ENCODE measurements at regions not wholly inside any gene's neighbourhood (a gene's known extent, or its start where the extent isn't known, plus 50 kb on each side); places are given as distances from the start of the nearest gene placed in this dataset.

DNA sequence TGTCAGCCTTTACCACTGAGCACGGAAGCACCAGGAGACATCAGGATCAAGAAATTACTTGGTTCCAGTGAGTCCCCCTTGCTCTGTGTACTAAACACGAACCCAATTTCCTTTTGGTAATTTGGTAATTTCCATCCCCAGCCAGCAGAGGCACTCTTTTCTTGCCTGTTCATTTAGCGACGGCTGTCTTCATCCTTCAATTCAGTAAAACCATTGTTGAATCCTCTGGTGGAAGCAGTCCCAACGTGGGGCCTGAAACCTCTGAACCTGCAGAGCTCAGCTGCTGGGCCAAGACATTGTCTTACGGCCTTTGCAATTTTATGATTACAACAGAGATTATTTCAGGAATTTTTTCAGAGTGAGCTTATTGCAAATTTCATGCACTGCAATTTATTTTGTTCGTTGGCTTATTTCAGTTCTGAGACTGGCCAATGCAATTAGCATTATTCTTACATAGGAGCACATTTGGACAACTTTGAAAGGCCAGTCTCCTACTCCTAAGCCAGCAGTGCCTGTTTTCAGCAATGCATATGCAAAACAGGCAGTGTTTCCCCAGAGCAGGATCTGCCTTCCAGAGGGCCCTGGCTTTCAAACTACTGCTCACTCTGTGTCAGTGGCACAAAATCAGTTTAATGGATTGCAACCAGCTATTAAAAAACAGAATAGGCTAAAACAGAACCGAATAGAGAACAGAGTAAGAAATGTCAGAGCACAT lies 372.9 kb upstream of the TMEM132C start:
- DNase-seq: peak in 2 of 4 experiments; percentile 3

DNA sequence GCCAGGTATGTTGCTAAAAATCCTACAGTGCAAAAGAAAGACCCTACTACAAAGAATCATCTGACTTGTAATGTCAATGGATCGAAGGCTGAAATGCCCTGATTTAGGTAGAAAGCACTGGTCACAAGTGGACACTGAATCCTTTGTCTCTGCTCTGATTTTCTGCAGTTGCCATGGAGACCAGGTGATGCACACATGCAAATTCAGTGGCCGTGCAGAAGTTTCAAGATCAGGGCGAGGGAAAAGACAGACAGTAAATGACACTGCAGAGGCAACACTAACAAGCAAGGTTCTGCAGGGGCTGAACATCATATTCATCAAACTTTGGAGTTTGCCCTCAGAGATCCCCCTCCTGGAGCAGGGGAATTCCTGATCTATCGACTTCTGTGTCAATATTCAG lies 370.3 kb upstream of the TMEM132C start:
- DNase-seq: no peak

DNA sequence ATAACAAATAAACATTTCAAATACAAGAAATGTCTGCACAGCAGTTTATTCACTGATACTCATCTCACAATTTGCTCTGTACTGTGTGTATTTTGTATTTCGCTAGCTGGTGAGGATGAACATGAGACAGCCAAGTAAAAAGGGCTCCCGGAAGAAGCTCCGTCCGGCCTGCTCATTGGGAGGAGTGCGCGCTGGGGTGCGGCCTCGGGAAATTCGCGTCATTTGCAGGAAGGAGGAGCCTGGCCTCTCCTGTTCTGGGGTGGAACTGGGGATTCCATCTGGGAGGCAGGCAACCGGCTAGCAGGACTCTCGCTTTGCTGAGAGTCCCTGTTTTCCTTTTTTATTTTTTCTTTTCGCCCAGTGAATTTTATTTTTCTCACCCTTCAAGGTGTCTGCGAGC lies 368.4 kb upstream of the TMEM132C start:
- no peak for DNase-seq

DNA sequence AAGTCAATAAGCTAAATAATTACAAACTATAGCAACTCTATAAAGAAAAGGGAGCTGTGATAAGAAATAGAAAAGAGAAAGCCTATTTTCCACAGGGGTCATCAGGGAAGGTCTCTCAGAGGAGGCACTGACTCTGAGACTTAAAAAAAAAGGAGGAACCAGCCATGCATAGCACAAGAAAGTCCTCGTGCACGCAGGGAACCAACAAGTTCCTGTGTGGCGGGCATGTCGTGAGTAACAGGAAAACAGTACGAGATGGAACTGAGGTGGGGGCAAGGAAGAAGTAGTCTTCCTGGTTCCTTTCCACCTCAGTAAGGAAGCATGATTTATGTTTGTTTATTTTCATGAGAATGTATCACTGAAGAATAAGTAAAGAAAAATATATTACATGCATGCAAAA lies 367.0 kb upstream of the TMEM132C start:
- DNase-seq: peak; percentile 10 to 37 (median 16)

DNA sequence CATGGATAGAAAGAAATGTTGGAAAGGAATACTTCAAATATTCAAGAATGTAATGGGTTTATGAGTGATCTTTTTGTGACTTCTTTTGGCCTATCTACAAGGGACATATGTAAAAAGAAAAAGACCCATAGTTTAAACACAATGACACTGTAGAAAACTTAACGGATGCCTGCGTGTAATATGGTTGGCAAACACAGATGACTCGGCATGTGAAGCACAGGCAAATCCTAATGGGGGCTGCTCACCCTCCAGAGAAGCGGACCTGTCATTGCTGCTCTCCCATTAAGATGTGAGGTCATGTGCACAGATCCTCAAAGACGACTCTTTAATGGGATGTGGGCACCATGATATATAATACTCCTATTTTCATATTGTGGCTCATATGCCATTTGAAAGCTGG lies 366.6 kb upstream of the TMEM132C start:
- DNase-seq: no peak

DNA sequence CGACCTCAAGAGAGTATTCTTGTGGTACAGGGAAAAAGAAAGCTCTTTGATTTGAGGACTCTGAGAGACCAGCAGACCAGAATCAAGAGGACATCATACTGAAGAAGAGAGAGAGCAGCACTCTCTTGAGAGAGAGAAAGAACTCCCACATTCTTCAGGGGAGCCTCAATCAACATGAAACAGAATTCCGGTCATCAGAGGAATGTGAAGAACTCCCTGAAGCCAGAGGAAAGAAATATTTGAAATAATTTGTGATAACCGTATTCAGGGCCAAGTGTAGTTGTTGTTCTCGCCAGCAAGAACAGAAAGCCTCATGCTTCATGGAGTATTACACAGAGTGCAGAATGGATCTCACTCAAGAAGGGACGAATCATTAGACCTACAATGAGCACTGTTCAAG lies 363.8 kb upstream of the TMEM132C start:
- no peak for DNase-seq

DNA sequence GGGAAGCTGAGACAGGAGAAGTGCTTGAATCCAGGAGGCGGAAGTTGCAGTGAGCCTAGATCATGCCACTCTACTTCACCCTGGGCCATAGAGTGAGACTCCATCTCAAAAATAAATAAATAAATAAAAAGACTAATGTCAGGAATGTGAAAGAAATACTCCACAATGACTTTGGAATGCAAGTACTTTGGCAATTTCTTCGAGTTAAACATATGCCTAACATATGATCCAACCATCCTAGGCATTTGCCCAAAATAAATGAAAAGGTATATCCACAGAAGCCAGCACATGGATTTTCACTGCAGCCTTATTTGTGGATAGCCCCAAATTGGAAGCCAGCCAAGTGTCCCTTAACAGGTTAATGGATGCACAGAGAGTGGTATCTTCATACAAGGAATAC lies 357.9 kb upstream of the TMEM132C start:
- DNase-seq: no peak

DNA sequence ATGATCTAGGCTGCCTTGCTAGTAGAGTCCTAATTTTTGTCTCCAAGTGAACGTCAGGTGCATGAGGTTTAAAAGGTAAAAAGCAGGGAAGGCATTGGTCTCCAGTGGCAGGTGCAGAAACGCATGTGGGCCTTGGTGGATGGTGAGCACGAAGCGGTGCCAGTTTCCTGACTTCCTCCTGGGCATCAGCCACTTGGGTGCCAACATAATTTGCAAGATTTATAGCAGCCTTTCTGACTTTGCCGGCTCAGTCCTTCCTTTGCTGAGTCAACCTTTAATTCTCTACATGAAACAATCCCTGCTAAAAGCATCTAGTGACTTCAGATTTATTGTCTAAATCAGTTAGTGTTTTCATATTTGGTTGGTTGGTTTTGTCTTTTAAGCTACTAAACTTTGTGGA lies 355.7 kb upstream of the TMEM132C start:
- no peak for DNase-seq

DNA sequence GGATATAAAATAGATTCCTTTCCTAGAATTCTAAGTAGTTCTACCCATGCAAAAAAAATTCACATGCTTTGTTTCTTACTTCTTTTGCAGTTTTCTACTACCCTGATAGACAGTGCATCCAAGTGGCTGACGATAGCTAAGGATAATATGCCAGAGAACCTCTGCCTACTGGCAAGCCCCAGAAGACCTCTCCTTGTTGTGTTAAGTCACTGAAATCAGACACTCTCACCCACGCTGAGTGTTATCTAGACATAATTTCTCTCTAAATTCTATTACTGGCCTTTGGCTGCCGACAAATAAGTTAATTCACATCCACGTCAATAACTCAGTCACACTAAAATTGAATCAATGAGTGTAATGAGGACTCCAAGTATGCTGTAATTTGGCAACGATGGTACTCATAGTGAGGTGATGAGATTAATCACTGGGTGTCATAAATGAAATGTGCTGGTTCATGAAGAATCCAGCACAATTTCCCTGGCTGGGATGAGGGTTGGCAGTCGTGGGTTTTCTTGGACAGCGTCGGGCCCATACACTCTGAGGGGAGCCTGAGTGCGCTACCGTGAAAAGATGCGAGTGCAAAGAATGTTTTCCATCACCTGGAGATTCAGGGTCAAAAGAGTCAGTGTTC lies 354.8 kb upstream of the TMEM132C start:
- DNase-seq: no peak

DNA sequence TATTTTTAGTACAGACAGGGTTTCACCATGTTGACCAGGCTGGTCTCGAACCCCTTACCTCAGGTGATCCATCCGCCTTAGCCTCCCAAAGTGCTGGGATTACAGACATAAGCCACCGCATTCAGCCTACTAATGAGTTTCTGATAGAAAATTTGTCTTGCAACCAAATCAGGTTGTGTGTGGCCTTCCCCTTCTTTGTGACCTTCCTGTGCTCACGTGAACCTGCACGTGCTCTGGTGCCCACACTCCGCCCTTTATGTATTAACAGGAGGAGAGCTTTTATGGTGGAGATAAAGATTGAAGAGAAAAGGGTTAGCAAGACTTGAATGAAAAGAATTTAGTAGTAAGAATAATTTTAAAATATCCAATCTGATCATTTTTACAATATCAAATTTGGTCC lies 343.5 kb upstream of the TMEM132C start:
- DNase-seq: no peak

DNA sequence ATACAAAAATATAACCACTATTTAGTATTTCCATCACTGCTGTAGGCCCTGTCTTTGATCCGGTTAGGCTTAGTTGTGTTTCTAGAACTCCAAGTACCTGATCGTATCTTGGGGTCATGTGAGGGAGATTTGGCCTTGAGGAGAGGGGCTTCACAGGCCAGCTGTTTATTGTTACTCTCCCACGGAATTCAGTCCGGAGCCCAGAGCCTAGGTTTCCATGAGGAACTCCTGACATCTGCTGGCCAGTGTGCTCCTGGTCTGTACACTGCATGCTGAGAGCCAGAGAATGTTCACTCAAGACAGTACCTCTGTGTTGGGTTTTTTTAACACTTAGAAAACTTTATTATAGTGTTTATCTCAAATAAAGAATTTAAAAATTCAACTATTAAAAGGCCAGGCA lies 341.0 kb upstream of the TMEM132C start:
- DNase-seq: peak in 3 of 4 experiments; percentile 3 to 4 (median 3)

DNA sequence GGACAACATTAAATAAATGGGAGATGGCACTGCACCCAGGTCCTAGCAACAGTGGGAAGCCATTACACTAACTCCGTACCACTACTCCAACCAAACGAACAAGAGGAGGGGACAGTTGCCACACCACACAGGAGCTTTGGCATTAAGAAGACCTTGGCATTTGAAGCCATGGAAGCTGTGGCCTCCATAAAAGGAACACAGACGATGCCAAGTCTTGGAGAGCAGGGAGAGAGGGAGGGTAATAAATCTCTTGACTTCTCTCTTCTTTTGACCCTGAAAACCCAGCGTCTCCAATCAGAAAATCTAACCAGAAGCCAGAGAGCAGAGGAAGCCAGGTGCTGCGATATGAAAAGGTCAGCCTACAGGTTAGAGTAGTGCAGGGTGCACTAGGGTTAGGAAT lies 338.8 kb upstream of the TMEM132C start:
- DNase-seq: no peak

DNA sequence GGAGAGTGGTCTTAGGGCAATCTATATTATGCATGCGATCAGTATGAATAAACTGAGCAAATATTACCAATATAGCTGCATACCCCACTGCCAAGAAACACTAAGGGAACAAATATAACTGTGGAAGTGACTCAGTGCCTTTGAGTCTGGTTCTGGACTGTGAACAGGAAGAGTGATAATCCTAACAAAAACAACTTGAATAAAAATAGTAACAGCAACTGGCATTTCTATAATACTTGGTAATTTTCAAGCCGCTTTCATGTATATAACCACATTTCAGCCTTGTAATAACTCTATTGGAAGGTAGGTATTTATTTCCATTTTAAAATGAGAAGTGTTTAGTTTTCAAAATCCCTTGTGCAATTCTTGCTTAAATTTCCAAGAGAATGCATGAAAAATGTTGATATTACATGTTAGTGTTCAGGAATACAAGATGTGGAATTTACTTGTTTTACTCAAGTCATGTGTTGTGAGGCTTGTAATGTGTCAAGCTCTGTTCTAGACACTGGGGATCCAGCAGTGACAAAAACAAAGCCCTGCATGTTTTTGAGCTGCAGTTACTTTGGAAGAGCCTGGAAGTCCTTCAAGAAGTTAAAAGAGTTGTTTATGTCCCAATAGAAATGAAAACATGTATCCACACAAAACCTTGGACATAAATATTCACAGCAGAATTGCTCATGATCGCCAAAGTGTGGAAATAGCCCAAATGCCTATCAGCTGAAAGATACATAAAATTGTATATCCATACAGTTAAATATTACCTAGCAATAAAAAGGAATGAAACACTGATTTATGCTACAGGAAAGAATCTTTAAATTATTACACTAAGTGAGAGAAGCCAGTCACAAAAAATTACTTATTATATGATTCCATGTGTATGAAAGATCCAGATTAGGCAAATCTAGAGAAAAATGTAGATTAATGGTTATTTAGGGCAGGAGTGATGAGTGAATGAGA lies 338.1 kb upstream of the TMEM132C start:
- no peak for DNase-seq

DNA sequence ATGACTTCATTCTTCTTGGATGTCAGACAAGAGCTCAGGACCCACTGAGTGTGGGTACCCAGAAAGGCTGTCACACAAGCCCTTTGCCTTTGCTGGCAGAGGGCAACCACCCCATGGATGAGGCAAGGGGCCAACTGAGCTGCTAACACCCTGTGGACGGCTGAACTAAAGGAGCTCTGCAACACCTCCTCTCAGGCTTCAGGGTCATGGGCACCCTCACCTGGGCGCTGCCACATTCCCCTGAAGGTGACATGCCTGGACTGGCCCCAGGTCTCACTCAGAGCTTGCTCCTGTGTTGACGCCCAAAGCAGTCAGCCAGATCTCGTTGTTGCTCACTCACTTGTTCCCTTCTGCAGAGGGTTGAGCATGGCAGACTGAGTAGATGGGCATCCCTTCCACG lies 336.8 kb upstream of the TMEM132C start:
- DNase-seq: no peak

DNA sequence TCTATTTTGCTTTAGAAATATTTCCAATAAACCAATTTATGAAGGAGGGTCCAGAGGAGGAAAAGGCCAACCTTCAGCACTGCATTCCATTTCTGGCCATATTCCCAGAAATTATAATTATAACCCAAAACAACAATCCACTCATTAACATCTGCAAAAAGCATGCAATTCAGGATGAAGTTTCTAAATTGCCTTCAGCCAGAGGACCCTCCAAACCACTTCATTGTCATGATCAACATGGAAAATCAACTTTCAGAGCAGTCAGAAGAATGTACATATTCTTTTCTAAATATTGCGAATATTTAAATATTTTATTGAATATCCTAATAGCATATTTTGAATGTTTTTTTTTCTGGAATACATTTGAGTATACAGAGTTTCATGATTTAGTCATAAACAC lies 332.6 kb upstream of the TMEM132C start:
- DNase-seq: no peak

DNA sequence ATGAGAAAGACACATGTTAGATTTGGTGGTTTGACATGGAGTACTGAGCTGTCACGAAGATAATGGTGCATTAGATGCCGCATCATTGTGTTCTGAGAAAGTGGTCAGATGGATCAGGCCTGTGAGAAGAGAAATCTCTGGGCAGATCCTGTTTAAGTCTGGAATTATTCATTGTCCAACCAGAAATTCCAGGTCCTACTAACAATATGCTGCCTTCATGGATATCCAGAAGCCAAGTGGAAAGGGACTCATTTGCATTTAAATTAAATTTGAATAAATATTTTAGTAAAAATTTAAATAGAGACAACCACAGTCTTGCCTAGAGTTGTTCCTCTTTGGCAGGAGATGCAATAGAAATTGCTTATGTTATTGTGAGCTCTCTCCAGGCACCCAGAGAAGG lies 330.5 kb upstream of the TMEM132C start:
- DNase-seq: no peak

DNA sequence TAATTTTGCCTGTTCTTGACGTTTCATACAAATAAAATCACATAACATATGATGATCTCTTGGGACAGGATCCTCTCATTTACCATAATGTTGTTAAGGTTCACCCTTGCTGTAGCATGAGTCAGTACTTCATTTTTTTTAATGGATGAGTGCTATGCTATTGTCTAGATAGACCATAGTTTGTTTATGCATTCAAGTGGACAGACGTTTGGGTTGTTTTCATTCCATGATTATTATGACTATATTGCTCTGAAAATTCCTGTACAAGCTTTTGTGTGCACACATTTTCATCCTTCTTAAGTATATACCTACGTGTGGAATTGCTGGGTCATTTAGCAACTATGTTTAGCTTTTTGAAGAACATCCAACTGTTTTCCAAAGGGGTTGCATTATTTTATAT lies 325.6 kb upstream of the TMEM132C start:
- DNase-seq: no peak

DNA sequence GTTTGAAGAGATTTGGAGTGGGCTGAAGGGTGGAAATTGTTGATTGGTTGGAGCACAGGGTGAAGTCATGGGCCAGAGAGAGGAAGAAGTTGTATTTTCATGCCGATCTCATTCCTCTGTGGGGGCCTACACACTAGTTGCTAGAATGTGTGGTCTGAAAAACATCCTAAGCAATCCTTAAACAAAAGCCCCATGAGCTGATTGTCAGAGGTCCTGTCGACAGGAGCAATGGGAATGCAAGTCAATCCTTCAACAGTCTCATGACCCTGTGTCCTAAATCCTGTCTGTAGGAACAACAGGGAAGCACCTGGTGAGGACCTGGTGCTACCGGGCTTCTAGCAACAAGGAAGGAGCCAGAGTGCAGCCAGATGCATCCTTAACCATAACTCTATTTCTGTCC lies 324.0 kb upstream of the TMEM132C start:
- no peak for DNase-seq

DNA sequence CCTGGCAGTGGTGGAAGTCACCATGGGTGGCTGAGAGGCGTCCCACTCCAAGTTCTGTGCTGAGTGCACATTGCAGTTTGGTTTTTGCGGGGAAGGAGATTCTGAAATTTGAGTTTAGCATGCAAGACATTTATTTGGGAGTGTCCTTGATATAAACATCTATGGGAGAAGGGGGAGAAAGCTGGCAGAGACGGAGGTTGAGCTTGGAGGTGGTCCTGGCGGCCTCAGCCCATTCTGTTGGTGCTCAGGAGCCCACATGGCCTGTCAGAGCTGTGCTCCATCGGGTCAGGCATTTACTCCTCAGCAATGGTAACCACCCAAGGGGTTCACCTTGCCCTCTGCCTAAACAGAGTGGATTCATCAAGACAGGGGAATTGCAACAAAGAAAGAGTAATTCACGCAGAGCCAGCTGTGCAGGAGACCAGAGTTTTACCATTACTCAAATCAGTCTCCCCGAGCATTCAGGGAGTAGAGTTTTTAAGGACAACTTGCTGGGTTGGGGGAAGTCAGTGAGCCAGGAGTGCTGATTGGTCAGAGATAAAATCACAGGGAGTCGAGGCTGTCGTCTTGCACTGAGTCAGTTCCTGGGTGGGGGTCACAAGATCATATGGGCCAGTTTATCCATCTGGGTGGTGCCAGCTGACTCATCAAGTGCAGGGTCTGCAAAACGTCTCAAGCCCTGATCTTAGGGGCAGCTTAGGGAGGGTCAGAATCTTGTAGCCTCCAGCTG lies 323.3 kb upstream of the TMEM132C start:
- DNase-seq: no peak

DNA sequence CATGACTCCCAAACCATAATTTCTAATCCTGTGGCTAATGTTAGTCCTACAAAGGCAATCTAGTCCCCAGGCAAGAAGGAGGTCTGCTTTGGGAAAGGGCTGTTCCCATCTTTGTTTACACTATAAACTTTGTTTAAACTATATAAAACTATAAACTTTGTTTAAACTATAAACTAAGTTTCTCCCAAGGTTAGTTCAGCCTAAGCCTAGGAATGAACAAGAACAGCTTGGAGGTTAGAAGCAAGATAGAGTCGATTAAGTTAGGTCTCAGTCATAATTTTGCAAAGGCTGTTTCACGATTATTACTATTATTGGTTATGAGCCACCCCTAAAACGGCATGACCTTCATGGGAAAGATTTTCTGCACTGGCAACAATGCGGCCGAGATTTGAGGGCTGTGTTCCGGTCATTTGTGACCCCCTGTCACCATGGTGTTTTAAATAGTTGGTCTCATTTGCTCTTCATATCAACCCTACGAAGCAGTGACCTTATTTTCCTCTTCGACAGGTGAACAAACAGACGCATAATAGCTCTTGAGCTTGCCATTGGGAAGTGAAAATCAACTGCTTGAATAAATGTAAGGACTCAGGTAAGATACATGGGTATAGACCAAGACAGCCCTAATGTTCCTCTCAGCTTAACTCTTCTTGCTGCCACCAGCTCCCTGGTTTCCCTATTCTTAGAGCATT lies 322.6 kb upstream of the TMEM132C start:
- no peak for DNase-seq

DNA sequence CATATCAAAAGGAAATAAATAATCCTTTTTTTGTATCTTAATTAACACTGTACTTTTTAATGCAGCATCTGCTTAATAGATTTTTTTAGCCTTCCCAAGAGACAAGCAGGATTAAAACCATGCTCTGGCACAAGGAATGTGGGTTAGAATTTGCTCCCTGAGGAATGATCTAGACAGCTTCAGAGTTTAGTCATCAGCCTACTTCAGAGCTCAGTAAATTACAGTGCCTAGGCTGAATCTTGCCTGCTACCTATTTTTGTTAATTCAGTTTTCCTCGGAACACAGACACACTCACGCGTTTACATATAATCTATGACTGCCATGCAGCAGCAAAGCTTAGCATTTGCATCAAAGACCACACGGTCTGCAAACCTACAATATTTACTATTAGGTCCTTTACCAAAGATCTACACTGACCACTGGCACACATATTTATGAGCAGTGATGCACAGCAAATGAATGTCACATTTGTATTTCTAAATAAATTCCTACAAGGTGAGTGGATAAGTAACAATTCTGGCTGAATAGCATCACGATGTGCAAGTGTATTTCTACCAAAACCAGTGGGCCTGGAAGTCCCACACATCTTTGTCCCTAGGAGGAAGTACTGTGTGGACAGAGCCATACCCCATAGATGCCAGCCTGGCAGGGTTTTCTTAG lies 309.8 kb upstream of the TMEM132C start:
- DNase-seq: no peak

DNA sequence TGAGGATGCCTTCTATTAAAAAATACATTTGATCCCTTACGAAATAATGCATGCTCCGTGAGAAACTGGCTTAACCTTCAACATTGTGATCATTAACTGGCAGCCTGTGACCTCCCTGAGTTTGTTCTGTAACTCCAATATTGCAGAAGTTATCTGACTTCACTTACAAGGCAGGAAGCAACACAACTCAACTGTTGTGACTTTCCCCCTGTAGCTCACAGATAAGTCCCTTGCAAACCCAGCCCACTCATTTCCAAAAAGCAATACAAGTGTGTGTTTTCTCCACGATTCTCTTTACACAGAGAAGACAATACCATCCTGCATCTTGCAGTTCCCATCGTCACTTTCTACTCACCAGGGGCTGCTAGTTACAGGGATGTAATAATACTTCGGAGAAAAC lies 304.7 kb upstream of the TMEM132C start:
- no peak for DNase-seq
